ENCODE measurements at regions not wholly inside any gene's neighbourhood (a gene's known extent, or its start where the extent isn't known, plus 50 kb on each side); places are given as distances from the start of the nearest gene placed in this dataset.

DNA sequence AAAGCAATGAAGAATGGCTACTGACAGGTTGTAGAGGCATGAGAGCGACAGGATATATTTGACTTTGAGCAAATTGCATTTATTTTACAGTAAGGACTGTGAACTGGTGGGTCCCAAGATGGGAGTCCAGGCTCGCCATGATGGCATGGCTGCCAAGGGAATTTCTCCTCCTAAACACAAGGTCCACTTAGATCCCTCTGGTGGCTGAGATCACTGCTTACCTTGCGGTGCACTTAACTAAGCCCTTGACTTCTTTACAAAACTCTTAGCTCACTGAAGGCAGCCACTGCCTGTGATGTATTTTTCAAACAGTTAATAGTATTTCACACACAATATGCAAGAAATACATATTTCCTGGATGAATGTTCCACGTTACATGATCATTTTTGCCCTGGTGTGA is 50.3 kb upstream of the SORBS2 start:
- DNase-seq (ENCODE audit: low read depth): no peak

DNA sequence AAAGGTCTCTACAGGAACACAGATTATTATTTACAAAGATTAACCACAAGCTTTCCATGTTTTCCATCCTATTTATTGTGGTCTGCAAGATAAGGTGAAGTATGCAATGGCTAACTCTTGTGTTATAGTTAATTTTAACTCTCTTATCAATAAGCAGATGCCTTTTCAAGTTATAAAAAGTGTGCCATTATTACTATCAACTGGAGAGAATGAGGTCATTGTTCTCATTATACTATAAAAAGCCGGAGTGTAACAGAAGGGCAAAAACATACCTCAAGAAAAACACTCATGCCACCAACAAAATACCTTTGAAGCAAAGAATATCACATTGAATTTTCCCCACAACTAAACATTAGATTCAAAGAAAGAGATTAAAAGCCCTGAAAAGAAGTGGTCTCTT is 52.0 kb upstream of the SORBS2 start:
- no peak for DNase-seq (ENCODE audit: low read depth)

DNA sequence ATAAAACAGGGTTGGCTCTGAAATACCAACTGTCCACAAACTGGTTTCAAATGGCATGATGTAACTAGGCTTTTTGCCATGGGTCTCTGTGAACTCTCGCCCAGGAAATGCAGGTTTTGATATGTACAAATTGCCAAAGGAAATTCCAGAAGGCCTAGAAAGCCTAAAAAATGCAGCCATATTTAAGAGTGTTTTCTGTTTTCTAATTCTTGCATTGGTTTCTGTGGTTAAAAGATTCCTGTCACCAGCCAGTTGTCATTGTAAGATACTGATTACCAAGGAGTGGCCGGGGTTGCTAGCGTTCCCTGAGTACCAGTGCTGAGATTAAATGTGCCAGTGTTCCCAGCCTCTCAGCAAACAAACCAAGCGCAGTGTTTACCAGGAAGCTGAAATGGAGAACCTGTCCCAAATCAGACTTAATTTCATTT is 53.9 kb upstream of the SORBS2 start:
- peak; percentile 72 for DNase-seq (ENCODE audit: low read depth)

DNA sequence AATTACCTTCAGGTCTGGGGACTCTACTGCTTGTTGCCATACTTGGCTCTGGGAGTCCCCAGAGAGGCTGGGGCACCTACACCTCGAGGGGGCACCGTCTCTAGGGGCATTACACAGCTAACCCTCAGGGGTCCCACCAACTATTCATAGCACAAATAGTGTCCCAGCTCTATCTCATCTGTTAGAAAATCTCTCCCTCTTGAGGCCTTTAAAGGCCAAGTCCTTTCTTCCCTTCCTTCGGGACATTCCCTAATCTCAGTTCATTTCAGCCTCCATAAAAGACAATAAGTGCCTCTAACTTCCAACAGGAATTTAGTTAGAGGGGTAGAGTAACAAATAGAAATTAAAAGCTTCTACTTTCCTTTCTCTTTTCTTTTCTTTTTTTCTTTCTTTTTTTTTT is 55.8 kb upstream of the SORBS2 start:
- no peak for DNase-seq (ENCODE audit: low read depth)

DNA sequence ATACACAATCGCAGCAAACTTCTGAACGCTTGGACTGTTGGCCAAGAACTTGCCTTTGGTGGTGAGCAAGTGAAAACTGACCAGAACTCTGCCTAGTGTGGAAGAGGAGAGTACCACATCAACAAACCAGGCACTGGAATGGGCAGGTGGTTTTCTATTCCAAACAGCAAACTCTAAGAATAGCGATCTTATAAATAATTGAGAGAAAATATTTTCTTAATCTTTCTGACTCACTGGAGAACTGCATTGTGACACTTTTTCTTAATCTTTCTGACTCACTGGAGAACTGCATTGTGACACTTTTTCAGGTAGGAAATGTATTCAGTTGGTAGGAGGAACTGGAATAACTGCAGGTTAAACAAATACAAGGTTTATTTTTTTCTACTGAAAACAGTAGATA is 57.0 kb upstream of the SORBS2 start:
- DNase-seq (ENCODE audit: low read depth): peak; percentile 3

DNA sequence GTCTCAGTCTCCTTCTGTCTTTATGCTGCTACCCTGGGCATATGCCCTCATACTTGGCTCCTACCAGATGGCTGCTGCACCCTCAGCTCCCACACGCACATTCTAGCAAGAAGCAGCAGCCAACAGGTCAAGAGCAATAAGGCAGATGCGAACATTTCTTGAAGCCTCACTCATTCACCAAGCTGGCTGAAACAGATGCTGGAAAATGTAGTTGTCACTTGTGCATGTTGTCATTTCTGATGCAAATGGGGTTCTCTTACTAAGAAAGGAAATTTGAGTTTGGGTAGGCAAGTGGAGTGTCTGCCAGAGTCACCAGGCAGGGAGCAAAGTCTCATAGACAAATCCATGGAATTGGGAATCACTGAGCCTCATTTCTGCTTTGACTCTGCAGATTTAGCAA is 57.4 kb upstream of the SORBS2 start:
- no peak for DNase-seq (ENCODE audit: low read depth)

DNA sequence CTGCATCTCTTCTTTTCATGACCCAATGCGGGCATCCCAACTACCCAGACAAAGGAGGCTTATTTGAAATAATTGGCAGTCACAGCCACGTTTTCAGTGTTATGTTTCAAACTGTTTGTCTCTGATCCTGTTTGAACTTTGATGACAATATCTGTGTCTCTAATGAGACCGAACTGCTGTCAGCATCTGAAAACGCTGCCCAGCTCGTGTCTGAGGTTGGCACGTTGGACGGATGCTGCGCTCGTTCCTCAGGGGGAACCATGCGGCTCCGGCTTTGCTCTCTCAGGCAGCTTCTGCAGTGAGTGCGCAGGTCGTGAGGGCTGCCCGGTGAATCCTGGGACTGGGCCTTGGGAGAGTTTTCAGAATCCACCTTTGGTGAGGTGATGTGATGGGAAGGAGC is 58.4 kb upstream of the SORBS2 start:
- no peak for DNase-seq (ENCODE audit: low read depth)

DNA sequence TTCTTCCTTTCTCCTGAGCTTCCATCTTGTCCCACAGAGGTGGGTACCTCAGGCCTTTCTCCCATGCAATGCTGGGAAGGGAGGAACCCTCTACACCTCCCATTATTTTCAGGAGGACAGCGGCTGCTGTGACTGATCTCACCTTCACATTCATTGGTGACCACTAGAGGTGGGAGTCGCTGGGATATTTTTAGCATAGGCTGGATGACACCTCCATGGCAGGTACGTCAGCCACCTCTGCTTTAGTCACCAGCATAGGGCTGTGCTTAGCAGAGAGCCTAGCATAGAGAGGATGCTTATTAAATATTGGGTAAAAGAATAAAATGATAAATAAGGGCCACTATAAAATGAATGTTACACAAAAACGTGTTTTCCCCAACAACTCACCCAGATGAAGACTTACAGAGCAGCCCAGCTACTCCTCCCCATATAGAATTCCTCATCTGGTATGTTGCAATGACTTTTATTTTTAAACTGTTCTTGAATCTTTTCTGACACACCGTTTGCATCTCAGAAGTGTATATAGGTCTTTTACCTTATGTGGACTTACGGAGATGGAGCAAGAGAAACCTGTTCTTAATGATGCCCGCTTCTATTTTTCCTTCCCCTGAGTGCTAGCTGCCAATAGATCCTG is 60.9 kb upstream of the SORBS2 start:
- DNase-seq (ENCODE audit: low read depth): no peak

DNA sequence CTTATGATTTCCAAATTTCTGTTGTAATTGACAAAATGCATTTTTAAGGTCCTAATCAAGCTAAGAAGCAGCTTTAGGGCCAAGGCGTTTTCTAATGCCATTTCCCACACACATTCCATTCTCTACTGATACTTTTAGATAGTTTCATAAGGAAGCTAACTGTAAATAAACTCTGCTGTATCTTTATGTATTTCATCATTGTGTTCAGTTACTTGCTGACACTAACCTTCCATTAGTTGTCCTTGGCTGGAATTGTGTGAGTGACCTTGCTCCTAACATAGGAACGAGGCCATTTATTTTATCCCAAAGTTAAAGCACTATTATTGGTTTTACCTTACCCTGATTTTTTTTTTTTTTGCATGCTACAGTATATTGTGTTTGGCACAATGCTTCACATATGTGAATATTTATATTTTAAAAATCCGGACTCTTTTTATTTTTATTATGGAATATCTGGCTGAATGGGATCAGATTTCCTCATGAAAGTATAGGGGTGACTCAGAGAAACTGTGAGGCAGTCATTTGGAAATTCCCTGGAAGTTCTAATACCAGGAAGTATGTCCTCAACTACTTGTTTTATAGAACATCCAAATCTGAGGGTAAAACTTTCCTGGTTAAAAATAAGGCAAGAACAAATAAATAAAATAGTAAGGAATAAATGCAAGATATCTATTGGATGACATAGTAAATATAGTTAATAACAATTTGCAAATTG is 62.7 kb upstream of the SORBS2 start:
- DNase-seq (ENCODE audit: low read depth): peak; percentile 30

DNA sequence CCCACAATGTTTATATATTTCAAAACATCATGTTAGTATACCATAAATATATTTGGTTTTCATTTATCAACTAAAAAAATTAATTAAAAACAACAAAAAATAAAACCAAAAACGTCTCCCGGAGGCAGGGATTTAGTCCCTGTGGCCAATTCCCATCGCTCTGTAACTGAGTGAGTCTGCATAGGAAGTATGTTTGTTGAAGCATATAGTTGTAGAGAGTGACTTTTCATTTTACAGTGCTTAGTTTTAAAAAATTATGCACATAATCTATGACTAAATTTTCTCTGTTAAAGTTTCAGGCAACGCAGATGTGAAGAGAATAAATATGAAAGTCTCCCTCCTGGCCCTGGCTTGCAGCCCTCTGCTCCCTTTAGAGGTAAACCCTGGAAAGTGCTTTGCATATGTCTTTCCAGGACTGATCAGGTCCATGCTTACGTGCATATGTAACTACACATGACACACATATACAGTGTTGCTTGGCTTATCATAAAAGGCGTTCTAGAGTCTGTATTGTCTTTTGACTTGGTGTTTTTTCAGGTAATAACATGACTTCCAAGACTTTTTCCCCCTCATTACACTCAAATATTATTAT is 63.4 kb upstream of the SORBS2 start:
- DNase-seq (ENCODE audit: low read depth): no peak

DNA sequence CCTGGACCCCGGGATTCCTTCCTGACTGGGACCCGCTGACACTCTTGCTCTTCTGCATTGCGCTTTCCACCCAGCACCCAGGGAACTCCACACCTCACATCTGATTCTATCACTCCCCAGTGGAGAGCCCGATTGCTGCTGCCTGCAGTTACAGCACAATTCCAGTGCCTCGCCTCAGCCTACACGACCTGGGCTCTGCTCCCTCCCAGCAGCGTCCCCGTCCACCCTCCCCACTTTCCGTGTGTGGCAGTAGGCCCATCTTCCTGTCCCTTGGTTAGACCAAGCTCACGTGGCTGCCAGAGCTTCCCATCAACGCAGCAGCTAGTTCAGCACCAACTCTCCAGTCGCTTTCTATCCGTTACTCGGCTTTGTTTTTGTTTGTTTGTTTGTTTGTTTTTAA is 66.6 kb upstream of the SORBS2 start:
- no peak for DNase-seq (ENCODE audit: low read depth)

DNA sequence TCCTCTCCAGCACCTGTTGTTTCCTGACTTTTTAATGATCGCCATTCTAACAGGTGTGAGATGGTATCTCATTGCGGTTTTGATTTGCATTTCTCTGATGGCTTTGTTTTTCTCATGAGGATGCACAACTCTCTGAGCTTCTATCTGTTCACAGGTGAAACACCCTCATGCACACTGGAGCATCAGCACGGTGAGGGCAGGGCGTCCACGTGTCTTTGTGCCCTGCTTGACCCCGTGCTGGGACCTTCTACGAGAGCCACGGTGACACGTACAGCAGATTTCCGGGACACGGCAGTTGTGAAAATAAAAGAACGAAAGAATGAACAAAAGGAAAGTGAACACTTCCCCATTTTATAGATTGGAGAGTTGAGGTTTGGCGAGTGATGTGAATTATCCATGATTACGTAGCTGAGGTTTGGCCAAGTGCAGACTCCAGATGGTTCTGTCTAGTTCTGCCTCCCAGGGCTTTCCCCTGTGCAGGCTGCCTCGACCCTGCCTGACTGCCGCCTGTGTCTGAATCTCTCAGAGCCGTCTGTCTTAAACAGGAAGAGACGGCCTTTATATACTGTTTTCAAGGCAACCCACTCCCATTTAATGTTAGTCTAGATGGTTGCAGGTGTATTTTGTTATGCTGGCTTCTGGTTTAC is 67.8 kb upstream of the SORBS2 start:
- no peak for DNase-seq (ENCODE audit: low read depth)

DNA sequence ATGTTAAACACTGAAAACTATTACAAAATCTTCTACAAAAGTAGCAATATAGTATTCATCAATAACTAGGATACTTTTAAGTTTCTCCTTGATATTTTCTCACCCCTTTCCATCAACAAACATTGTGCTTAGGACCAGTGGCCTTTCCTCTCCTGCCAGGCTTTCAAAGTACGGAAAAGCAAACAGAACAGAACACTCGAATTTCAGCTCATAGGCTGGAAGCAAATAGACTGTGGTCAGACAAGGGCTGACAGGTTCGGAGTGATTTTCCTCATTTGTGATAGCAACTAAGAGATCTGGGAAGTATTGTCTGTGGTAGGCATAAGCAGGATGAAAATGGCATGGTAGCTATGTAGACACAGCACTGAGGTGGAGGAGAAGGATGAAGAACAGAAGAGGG is 68.6 kb upstream of the SORBS2 start:
- DNase-seq (ENCODE audit: low read depth): no peak

DNA sequence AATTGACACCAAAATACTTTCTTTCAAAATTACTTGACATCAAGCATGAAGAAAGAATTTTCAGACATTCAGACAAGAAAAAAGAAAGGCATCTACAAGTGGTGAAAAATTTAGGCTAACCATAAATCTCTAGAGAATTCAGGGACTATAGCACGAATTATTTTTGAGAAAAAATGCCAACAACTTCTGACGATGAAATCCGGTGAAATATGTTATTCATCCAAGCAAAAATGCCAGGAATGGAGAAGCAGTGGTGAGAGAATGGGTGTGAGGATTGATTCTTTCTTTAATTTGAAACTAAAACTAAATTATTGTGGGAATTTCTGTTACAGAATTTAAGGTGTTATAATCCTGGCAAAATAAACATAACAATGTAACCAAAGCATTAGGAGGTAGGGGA is 69.4 kb upstream of the SORBS2 start:
- no peak for DNase-seq (ENCODE audit: low read depth)

DNA sequence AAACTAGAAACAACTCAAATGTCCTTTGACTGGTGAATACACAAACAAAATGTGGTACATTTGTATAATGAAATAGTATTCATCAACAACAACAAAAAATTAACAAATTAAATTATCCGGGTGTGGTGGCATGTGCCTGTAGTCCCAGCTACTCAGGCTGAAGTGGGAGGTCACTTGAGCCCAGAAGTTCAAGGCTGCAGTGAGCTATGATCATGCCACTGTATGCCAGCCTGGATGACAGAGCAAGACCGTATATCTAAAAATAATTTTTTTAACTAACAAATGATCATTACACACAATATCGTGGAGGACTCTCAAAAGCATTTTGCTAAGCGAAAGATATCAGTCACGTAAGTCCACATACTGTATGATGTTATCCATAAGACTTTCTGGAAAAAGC is 71.6 kb upstream of the SORBS2 start:
- DNase-seq (ENCODE audit: low read depth): no peak

DNA sequence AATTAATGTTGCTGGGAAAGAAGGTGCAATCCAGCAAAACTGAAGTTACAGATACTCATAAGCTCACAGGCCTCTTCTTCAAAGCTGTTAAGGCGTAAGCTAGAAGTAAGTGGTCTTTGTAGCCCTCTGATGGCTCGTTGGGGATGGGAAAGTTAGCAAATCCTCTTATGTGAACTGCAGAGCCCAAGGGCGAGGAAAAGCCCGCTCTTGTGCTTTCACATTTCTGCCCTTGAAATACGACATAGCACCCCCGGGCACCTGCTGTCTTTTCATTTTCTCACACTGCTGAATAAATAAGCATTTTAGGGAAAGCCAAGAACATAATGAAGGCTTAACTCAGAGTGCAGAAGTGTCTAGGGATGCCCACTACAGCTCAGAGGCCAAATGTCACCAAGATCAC is 73.1 kb upstream of the SORBS2 start:
- no peak for DNase-seq (ENCODE audit: low read depth)

DNA sequence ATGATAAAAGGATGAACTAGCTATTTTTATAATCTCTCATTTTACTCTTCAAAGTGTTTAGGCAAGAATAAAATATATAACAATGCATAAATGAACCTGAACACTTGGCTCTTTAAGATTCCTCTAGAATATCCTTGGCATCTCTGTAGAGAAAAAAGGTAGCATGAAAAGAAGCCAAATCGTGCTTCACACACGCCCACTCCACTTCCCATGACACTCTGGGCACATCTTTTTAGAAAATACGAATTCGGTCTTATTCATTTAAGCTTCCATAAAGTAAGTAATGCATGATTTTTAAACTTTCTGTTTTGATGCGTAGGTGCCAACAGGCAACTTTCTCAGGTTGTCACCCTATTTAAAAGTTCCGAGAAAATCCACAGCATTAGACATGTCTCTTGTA is 73.6 kb upstream of the SORBS2 start:
- DNase-seq (ENCODE audit: low read depth): no peak

DNA sequence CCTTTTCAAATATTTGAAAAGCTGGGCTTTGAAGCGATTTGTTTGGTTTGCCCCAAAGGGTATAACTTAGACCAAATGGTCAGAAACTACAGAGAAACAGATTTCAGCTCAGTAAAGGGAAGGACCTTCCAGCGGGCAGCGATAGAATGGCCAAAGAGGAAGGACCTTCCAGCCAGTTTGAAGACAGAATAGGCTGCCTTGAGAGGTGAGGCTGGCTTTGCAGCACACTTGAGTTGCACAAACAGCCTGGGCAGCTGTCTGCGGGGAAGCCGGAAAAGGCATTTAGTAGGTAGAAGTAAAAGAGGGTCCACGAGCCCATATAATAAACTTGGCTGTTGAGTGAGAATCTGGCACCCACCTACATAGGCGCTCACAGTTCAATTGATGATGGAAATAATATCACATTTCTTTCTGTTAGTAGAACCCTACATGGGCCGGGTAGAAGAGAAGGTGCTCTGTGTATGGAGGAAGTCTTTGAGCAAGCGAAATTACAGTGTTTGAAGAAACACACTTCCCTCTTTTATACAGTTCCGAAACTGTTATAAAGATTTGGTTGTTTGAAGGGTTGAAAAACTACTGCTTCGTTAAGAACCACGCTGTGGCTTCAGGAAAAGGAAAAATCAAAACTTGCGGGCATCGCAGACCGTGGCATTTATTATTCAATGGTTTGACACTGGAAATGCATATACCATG is 75.0 kb upstream of the SORBS2 start:
- no peak for DNase-seq (ENCODE audit: low read depth)

DNA sequence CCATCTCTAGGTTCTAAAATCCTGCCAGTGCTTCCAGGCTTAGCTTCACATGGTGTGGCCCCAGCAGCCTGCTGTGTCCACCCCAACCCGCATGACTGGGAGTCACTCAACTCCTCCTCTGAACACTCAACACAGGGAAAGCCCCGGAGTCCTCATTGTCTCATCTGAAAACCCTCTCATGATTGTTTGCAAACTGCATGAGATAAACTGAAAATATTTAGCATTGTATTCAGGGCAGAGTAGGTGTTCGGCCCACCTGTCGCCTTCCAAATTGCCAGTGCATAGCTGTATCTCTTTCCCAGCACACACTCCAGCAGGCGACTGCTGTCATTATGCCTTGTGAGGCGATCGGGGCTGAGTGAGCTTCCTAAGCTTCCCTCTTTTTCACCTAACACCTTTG is 76.7 kb upstream of the SORBS2 start:
- DNase-seq (ENCODE audit: low read depth): no peak

DNA sequence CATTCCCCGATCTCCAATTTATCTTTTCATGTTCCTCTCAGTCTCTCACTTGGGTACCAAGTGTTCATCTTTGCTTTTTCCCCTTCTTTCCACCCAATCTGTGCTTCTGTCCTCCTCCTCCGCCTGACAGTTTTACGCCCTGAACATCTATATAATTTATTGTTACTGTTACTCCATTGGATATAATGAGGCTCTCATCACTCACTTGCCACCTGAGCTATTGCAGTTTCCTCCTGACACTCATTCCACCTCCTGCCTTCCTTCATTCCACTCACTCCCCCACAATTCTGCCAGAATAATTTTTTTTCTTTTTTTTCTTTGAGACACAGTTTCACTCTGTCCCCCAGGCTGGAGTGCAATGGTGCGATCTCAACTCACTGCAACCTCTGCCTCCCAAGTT is 77.6 kb upstream of the SORBS2 start:
- DNase-seq (ENCODE audit: low read depth): no peak

DNA sequence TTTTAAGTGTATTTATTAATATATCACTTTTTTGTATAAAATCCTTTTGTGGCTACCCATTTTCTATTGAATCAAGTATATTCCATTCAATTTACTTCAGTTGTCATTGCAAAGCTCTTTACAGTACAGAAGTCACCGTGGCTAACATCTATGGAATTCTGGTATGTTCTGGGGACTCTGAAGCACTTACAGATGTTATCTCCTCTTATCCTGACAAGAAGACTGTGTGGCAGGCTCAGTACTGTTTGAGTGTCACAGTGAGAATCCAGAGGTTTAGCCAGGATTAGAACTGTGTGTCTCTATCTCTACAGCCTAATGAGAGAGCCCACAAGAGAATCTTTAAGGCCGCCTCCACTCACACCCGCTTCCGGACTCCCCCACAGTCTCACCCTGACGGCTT is 78.2 kb upstream of the SORBS2 start:
- DNase-seq (ENCODE audit: low read depth): no peak

DNA sequence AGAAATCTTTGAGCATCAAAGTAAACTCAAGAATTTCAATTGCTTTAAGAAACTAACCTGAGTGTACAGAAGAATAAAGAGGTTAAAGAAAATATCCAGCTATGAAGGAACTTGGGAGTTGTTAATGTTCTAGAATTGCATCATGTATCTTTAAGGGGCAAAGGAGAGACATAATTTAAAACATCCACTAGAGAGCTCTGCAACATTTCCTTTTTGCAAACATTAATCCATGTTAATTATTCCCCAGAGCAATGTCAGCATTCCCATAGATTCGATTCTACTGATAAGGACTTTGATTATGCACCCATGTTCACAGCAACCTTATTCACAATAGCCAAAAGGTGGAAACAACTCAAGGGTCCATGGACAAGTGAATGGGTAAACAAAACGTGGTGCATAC is 80.2 kb upstream of the SORBS2 start:
- no peak for DNase-seq (ENCODE audit: low read depth)

DNA sequence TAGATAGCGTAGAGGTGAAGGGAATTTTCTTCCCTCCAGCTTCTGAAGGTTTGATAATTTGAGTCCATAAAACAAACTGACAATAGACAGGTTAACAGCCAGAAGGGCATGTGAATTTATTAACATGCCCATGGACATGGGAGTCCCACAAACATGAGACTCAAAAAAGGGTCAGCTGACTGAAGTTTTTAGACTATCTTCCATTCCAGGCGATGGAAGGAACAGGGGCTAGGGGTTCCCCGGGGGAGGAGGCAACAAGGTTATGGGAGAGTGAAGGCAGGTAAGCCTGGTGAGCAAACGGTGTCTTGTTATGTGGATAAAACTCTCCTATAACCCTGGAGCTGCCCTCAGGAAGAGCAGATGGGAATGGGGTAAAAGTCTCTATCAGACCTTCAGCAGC is 81.5 kb upstream of the SORBS2 start:
- DNase-seq (ENCODE audit: low read depth): no peak
